ENCODE measurements at regions not wholly inside any gene's neighbourhood (a gene's known extent, or its start where the extent isn't known, plus 50 kb on each side); places are given as distances from the start of the nearest gene placed in this dataset.

- no peak for DNase-seq (ENCODE audit: low spot score)
These were observed 360.5 kb downstream of the EPHA4 start for GRCh38 chr2:221211653-221212052.

- no peak for DNase-seq (ENCODE audit: low spot score)
These were observed 360.0 kb downstream of the EPHA4 start for GRCh38 chr2:221212105-221212504.

GRCh38 chr2:221215487-221215886 is 356.6 kb downstream of the EPHA4 start:
- DNase-seq (ENCODE audit: low spot score), result no peak

- DNase-seq (ENCODE audit: low spot score), result no peak
These were observed 355.5 kb downstream of the EPHA4 start for GRCh38 chr2:221216636-221217035.

- no peak for DNase-seq (ENCODE audit: low spot score)
These were observed 346.4 kb downstream of the EPHA4 start for GRCh38 chr2:221225752-221226151.

GRCh38 chr2:221228214-221228769 is 343.8 kb downstream of the EPHA4 start:
- no peak for DNase-seq (ENCODE audit: low spot score)

- no peak for DNase-seq (ENCODE audit: low spot score)
These were observed 343.0 kb downstream of the EPHA4 start for GRCh38 chr2:221229099-221229498.

- DNase-seq (ENCODE audit: low spot score), result no peak
These were observed 340.6 kb downstream of the EPHA4 start for GRCh38 chr2:221231511-221231910.

- DNase-seq (ENCODE audit: low spot score), result no peak
These were observed 336.2 kb downstream of the EPHA4 start for GRCh38 chr2:221235941-221236340.

GRCh38 chr2:221241072-221241471 is 331.0 kb downstream of the EPHA4 start:
- DNase-seq (ENCODE audit: low spot score), result no peak

- no peak for DNase-seq (ENCODE audit: low spot score)
These were observed 328.3 kb downstream of the EPHA4 start for GRCh38 chr2:221243771-221244170.

- no peak for DNase-seq (ENCODE audit: low spot score)
These were observed 327.1 kb downstream of the EPHA4 start for GRCh38 chr2:221245045-221245444.

- DNase-seq (ENCODE audit: low spot score), result no peak
These were observed 326.3 kb downstream of the EPHA4 start for GRCh38 chr2:221245772-221246171.

GRCh38 chr2:221254299-221254698 is 317.8 kb downstream of the EPHA4 start:
- DNase-seq (ENCODE audit: low spot score), result no peak

- no peak for DNase-seq (ENCODE audit: low spot score)
These were observed 316.2 kb downstream of the EPHA4 start for GRCh38 chr2:221255862-221256261.

- no peak for DNase-seq (ENCODE audit: low spot score)
These were observed 313.6 kb downstream of the EPHA4 start for GRCh38 chr2:221258464-221258863.

- DNase-seq (ENCODE audit: low spot score), result no peak
These were observed 309.5 kb downstream of the EPHA4 start for GRCh38 chr2:221262651-221263050.

GRCh38 chr2:221263573-221263972 is 308.5 kb downstream of the EPHA4 start:
- no peak for DNase-seq (ENCODE audit: low spot score)

GRCh38 chr2:221264318-221264717 is 307.8 kb downstream of the EPHA4 start:
- peak; percentile 10 for DNase-seq (ENCODE audit: low spot score)

GRCh38 chr2:221267773-221268425 is 304.2 kb downstream of the EPHA4 start:
- no peak for DNase-seq (ENCODE audit: low spot score)

- DNase-seq (ENCODE audit: low spot score), result no peak
These were observed 303.5 kb downstream of the EPHA4 start for GRCh38 chr2:221268631-221269030.

GRCh38 chr2:221270806-221271205 is 301.3 kb downstream of the EPHA4 start:
- DNase-seq (ENCODE audit: low spot score), result no peak

GRCh38 chr2:221272729-221273128 is 299.4 kb downstream of the EPHA4 start:
- no peak for DNase-seq (ENCODE audit: low spot score)

- DNase-seq (ENCODE audit: low spot score), result no peak
These were observed 296.1 kb downstream of the EPHA4 start for GRCh38 chr2:221276033-221276432.

Measured in kidney tubule cell (primary cell).